ENCODE measurements at regions not wholly inside any gene's neighbourhood (a gene's known extent, or its start where the extent isn't known, plus 50 kb on each side); places are given as distances from the start of the nearest gene placed in this dataset.
"Not testable (repeated sequence)": the region's sequence is repeated elsewhere in the genome, so short reads cannot be mapped to it uniquely, and the experiment has no call there.

DNA sequence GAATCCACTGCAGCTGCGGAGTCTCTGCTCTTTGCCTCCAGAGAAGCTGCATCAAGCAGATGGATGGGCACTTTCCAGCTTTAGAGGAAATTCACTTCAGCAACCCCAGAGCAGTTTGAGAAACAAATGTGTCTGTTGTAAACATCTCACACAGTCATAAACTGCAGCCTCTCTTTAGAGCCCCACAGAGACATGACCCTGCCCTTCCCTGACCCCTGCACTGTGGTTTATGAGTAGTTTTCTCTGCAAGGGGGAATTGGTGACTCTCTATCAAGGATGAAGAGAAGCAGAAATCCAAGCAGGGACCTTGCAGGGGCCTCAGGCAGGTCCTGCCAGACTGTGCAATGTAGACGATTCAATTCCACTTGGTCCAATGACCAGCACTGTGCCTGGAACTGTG lies 160.2 kb downstream of the SH2D4B start:
- DNase-seq, result no peak

DNA sequence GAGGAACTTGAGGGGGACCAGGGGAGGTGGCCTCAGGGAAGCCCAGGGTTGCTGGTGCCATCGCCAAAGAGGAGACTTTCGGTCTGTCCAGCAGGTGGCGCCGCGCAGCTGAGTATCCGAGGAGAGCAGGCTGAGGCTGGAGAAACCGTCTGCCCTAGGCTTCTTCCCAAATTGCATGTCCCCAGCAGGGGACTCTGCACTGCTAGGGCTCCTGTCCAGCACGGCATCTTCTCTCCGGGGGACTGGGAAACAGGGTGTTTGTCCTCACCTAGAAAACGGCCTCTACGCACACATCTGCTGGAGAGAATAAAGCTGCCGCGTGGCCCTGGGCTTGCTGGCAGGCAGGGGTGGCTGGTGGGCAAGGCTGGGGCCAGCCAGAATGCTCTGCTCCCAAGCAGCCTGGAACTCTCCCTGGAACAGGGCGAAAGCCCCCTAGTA lies 161.9 kb downstream of the SH2D4B start:
- DNase-seq, result peak; percentile 63 to 79

DNA sequence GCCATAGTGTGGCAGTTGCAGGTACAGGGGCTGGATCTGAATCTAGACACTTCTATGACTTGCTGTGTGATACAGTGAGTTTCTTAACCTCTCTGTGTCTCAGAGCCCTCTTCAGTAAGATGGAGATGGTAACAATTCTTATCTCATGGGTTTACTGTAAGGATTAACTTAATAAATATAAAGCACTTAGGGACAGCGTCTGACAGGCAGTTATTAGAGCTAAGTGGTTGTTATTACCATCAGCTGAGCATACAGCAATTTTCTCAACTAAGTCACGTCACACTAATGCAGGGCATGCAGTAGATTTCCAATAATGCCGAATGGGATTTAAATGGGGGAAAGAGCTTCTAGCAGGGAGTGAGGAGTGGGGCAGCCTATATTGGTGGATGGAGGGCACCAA lies 162.6 kb downstream of the SH2D4B start:
- DNase-seq, result no peak

- DNase-seq, result no peak
Measured at GRCh38 chr10:80700760-80701444, 163.2 kb downstream of the SH2D4B start.

DNA sequence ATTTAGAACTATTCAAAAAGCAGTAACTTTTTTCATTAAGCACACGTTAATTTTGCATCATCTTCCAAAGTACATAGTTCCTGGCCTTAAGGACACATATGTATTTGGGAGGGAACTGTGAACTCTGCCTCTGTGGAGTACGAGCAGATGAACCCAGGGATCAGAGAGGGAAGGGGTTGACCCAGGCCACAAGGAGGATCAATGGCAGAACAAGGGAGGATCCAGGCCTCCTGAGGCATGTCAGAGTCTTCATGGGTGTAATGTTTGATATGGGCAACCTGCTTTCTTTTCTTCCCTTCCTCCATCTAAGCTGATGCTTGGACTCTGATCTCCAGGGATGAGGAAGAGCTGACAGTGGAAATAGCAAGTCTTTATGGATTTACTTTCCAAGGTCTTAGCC lies 164.0 kb downstream of the SH2D4B start:
- DNase-seq, result no peak

DNA sequence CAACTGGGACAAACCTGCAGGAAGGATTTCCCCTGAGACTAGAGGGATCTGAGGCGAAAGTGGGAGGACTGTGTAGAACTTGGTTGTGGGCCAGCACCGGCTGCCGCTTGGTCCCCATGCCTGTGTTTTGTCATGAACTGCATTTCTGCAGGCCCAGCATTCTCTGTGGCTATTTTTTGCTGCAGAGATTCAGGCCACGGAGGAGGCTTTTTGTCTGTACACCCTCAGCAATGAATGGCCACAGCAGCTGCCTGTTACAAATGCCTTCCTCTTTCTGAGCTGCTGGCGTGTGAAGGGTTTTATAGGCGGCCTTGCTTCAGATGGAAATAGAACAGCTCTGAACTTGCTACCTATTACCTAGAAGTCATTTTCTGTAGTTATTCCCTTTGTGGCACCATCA lies 164.4 kb downstream of the SH2D4B start:
- DNase-seq, result no peak

DNA sequence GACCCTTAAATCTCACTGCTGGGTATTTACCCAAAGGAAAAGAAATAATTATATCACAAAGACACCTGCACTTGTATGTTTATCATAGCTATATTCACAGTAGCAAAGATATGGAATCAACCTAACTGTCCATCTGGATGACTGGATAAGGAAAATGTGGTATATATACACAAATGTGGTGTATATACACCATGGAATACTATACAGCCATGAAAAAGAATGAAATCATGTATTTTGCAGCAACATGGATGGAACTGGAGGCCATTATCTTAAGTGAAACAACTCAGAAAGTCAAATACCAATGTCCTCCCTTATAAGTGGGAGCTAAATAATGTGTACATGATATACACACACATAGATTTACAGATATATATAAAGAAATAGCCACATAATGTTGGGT lies 168.2 kb downstream of the SH2D4B start:
- no peak for DNase-seq

DNA sequence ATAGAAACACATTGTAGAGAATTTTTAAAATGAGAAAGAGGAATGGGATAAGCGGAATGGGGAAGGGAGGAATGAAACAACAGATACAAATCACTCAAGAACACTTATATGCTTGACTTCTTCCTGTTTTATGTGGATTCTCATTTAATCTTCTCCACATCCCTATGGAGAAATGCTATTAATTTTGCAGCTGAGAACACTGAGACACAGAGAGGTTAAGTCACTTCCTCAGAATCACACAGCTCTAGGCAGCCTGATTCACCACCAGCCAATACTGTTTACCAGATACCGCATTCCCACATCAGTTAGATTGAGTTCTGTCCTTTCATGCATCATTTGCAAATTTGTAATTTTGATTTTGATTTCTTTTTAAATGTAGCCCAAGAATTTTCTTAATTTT lies 170.5 kb downstream of the SH2D4B start:
- no peak for DNase-seq

DNA sequence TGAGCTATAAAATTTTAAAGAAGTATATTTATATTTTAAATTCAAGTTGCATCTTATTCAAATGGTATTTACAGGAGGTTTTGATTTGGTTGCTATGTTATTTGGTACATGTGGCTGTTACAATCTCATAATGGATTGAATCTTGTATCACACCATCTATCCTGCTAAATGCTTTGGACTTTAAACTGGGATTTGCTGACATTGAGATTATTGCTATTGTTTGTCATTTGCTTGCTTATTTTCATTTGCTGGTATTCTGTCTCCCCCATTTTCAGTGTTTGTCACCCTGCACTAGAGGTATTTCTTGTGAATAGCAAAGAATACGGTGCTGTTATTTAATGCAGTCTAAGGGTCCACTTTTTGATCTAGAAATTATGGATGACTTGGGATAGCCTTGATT lies 171.1 kb downstream of the SH2D4B start:
- DNase-seq, result no peak

DNA sequence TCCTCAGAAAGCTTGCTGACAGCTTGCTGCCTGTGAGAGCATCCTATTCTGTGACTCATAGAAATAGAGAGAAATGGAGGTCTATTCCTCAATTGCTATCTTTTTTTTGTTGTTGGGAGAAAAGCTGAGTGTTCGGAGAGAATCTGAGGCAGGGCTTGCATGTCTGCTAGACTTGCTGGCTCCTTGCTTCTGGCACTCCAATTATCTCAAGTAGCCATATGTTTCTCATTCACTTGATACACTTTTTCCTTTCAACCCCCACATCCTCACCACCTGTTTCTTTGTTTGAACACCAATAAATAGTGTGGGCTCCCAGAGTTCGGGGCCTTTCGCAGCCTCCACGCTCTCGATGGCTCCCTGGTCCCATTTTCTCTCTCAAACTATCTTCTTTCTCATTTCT lies 172.2 kb downstream of the SH2D4B start:
- no peak for DNase-seq

DNA sequence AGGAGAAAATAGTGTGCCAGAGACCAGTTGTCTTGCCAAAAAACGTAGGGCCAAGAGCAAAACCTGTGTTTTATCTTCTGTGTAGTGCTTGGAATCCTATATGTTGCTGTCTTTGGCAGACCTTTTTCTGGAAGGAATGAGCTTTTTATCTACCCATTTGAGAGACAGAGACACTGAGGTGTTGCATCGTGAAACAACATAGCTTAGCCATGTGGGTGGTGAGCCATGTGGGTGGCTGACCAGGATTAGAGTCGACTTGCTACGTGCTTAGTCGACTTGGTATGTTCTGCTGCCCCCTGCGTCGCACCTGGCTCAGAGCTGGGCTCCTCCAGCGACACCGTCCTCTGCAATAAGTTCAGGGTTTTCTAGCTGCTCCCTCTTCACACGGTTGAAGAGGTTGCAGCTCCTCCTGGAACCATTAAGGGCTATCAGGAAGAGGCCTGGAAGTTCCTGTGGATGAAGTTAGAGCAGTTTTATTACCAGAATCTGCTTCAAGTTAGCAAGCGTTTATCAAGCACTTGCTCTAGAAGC lies 175.8 kb downstream of the SH2D4B start:
- no peak for DNase-seq

GRCh38 chr10:80714566-80714965 lies 176.9 kb downstream of the SH2D4B start:
- DNase-seq, result no peak

DNA sequence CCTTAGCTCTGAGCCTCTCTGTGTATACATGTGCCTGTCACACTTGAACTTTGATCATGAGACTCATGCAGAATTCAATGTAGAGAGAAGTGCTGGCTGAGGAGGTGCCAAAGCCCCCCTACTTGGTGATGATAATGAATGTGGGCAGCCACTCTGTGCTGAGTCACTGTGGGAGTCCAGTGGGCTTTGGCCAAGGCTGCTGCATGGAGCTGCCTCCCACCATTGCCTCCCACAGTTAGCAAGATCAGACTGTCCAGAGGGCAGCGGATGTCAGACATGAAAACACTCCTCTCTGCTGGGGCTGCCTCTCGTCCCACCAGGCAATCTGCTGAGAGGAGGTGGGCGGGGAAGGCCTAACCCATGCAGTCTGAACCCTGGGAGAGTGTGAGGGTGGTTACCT lies 180.3 kb downstream of the SH2D4B start:
- DNase-seq, result no peak

- no peak for DNase-seq
Measured at GRCh38 chr10:80719935-80720334, 182.2 kb downstream of the SH2D4B start.

GRCh38 chr10:80720549-80720948 lies 182.8 kb downstream of the SH2D4B start:
- DNase-seq, result no peak

DNA sequence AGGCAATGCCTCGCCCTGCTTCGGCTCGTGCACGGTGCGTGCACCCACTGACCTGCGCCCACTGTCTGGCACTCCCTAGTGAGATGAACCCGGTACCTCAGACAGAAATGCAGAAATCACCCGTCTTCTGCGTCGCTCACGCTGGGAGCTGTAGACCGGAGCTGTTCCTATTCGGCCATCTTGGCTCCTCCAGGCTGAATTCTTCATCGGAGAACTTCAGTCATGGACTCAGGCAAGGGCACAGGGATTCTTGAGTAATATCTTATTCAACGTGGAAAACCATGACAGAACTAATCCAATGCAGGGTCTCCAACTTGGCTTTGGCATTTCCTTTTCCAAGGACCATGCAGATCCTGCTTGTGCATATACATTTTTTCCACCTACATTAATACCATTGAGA lies 190.7 kb downstream of the SH2D4B start:
- DNase-seq, result not testable (repeated sequence)

DNA sequence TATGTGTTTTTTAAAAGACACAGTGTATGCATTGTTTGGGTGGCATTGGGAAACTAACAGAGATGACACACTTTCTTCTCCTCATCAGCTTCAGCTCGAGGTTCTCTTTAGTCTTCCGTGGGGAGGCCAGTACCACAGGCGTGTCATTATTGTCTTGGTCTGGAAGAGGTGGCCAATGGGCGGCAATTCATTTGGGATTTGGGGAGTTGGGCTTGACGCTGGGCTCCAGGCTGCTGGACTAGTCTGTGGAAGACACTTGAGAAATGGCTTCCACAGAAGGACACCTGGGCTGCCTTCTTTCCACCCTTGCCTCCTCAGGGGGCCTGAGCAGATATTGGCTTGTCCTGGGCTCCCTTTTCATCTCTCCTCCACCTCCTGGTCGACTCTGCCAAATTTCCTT lies 192.2 kb downstream of the SH2D4B start:
- DNase-seq, result no peak

DNA sequence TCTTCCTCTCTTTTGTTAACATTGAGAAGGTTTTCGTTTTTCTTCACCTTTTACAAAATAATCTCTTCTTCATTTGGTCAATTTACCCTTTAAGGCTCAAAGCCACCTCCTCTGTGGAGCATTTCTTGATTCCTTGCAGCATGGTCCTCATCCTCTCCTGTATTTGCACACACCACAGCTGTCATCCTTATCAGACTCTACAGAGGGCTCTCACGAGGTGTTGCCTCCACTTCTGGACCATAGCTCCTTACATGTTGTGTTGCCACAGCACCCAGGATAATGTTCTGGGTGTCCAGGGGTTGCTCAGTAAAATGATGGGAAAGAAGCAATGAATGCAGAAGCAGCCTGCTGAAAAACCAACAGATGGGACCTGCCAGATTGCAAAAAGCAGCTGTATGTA lies 192.8 kb downstream of the SH2D4B start:
- DNase-seq, result no peak

GRCh38 chr10:80734589-80734988 lies 196.9 kb downstream of the SH2D4B start:
- DNase-seq, result no peak

DNA sequence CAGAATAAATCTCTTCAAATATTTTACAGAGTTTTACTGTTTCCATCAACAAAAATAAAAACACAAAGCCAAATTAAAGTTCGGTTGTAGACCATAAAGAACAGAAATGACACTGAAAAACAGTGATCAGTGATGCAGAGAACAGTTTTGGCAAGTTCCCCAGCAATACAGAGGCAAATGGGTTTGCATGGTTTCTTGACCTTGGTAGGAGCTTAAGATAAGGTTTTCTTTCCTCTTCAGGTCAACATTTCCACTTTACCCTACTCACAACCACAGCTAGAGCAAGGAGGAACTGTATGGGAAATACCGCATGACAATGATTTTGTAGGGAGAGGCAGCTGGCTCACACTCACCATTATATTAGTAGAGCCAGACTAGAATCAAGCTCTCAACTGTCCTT lies 199.5 kb downstream of the SH2D4B start:
- no peak for DNase-seq

DNA sequence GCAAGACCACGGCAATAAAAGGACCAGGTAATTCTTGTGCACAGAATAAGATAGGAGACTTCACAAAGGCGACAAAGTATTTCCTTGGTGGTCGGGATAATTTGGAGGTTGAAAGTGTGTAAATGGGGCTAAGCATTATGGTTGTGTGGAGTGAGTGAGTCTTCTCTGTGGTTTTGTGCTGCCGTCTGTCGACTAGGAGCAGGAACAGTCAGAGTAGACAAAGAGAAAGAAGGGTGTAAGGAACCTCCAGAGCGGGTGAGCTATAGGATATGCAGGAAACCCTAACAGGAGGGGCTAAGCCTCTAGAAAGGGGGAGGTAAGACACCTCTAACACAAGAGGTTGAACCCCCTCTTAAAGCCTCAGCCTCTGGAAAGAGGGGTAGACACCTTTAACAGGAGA lies 201.6 kb downstream of the SH2D4B start:
- no peak for DNase-seq

DNA sequence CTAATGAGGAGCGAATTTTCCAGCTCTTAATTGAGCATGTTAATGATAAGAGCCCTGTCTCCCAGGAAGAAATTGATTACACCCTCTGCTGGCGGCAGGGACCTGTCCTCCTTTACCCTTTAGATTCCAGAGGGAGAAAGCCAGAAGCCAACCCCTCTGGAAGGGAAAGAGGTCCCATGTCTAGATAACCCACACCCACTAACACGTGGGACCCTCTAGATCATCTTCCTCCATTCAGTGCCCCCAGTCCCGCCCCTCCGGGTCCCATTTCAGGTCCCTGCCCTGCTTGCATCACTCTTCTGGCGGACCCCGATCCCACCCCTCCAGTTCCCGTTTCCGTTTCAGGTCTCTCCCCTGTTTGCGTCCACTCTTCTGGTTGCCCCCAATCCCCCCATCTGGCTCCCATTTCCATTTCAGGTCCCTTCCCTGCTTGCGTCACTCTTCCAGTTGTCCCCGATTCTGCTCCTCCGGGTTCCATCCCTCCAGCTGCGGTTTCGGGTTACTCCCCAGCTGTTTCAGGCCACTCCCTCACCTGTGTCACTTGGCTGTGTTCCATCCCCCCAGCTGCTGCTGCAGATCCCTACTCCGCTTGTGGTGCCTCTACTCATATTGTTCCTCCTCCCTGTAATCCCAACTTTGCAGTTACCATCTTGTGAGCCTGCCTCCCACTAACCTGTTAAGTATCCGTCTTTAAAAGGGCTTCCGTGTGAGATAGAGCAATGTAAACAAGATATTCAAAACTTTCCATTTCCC lies 202.4 kb downstream of the SH2D4B start:
- no peak for DNase-seq

DNA sequence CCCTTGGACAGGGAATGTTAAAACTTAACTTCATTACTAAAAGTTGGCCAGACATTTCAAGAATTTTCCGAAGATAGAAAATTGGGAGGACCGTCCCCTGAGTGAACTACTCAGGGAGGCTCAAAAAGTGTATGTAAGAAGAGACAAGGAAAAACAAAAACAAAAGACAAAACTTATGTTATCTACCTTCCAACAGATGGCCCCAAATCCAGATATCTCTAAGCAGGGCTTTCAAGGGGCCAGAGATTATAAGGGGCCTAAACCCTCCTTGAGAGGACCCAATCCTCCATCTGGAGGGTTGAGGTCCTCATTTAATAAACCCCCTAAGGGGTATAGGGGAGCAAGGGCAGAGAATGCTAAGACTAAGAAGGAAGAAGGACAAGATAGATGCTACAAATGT lies 203.6 kb downstream of the SH2D4B start:
- DNase-seq, result no peak

DNA sequence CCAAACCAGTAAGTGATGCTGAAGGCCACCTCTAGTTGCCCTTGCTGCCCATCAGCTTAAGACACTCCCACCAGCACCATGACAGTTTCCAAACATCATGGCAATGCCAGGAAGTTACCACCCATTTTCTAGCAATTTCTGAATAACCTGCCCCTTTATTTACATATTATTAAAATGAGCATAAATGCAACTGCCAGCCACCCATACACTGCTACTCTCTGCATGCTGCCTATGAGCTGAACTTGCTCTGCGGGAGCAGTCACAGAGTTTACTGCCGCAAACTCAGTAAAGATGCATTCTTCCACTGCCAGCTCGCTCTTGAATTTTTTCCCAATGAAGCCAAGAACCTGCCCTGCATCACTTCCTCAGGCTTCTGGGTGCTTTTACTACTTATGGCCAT lies 212.6 kb downstream of the SH2D4B start:
- DNase-seq, result no peak

Measured in inflammatory macrophage (primary cell).